ENCODE measurements at regions not wholly inside any gene's neighbourhood (a gene's known extent, or its start where the extent isn't known, plus 50 kb on each side); places are given as distances from the start of the nearest gene placed in this dataset.

DNA sequence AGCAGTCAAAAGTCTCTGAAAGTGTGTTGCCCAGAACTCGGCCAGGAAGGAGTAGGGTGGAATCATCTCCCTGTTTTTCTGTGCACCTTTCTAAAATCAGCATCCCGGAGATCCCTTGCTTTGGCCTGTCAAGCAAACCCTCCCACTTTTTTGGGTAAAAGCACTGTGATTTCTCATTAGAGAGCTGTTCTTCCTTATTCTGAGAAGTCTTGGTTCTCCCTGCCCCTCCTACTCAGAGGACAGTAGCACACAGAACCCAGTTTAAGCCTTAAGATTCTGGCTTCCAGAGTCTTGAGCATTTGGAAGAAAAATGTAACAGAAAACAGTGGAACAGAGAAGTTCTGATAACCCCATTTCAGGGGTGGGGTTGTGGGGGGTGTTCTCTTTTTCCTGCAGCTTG is 52.6 kb upstream of the KATNAL1 start:
- no peaks in the 10 kb centered on the region for H3K9me2 ChIP-seq (replicated peaks; ENCODE audit: low read length)
- DNase-seq (no peak), ATAC-seq (no peak)
- no peak overlapping the region for H2AFZ ChIP-seq (ENCODE audit: low read length)
- no peaks in the 10 kb centered on the region for H3F3A ChIP-seq (ENCODE audit: low read length, unreplicated experiment)
- H3K9ac ChIP-seq (ENCODE audit: low read length) = no peak overlapping the region
- H3K4me3 ChIP-seq (ENCODE audit: low read length) = no peak overlapping the region
- H3K9me3 ChIP-seq (ENCODE audit: low read length) = no peaks in the 10 kb centered on the region
- H3K27me3 ChIP-seq (ENCODE audit: low read length) = no peaks in the 10 kb centered on the region
- H3K79me2 ChIP-seq (ENCODE audit: low read length) = no peaks in the 10 kb centered on the region
- H4K20me1 ChIP-seq (ENCODE audit: low read length) = no peaks in the 10 kb centered on the region
- CTCF ChIA-PET = no interaction called here
- H3K4me1 ChIP-seq (ENCODE audit: insufficient read depth, low read length) = no peaks in the 10 kb centered on the region
- intact Hi-C loops (cut with micrococcal nuclease) = no loop called here
- H3K4me2 ChIP-seq (ENCODE audit: low read length) = no peak overlapping the region
- POLR2A ChIA-PET (ENCODE audit: unreplicated experiment) = no interaction called here
- H3K27ac ChIP-seq (ENCODE audit: low read length) = no peak overlapping the region
- no peaks in the 10 kb centered on the region for H3K36me3 ChIP-seq (ENCODE audit: low read depth, low read length)
- BruUV-seq (replicated peaks) = no TSS peak
- no peak for TF ChIP-seq EZH2phosphoT487 (IDR thresholded peaks at IDR 0.05; ENCODE audit: borderline replicate concordance, low read length)
- no peak for TF ChIP-seq EZH2 (IDR thresholded peaks at IDR 0.05; ENCODE audit: low read length, unreplicated experiment)
- TF ChIP-seq, protein P1, sequence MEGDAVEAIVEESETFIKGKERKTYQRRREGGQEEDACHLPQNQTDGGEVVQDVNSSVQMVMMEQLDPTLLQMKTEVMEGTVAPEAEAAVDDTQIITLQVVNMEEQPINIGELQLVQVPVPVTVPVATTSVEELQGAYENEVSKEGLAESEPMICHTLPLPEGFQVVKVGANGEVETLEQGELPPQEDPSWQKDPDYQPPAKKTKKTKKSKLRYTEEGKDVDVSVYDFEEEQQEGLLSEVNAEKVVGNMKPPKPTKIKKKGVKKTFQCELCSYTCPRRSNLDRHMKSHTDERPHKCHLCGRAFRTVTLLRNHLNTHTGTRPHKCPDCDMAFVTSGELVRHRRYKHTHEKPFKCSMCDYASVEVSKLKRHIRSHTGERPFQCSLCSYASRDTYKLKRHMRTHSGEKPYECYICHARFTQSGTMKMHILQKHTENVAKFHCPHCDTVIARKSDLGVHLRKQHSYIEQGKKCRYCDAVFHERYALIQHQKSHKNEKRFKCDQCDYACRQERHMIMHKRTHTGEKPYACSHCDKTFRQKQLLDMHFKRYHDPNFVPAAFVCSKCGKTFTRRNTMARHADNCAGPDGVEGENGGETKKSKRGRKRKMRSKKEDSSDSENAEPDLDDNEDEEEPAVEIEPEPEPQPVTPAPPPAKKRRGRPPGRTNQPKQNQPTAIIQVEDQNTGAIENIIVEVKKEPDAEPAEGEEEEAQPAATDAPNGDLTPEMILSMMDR (conservative IDR thresholded peaks at IDR 0.05; ENCODE audit: low read depth, low read length) = no peak

- H3K9me3 ChIP-seq (ENCODE audit: low read length) = no peaks in the 10 kb centered on the region
- no peak for DNase-seq
- no peaks in the 10 kb centered on the region for H3K27me3 ChIP-seq (ENCODE audit: low read length)
- no peaks in the 10 kb centered on the region for H3K36me3 ChIP-seq (ENCODE audit: low read depth, low read length)
- no peaks in the 10 kb centered on the region for H3K79me2 ChIP-seq (ENCODE audit: low read length)
- no peak overlapping the region for H3K9ac ChIP-seq (ENCODE audit: low read length)
- no peak overlapping the region for H3K27ac ChIP-seq (ENCODE audit: low read length)
- BruUV-seq (replicated peaks) = no TSS peak
- H3K4me1 ChIP-seq (ENCODE audit: insufficient read depth, low read length) = no peaks in the 10 kb centered on the region
- no peak overlapping the region for H2AFZ ChIP-seq (ENCODE audit: low read length)
- ATAC-seq = no peak
- no peak overlapping the region for H3K4me2 ChIP-seq (ENCODE audit: low read length)
- TF ChIP-seq EZH2phosphoT487 (IDR thresholded peaks at IDR 0.05; ENCODE audit: borderline replicate concordance, low read length) = no peak
- no peak for TF ChIP-seq EZH2 (IDR thresholded peaks at IDR 0.05; ENCODE audit: low read length, unreplicated experiment)
- ChIA-PET CTCF (no interaction called here), POLR2A (ENCODE audit: unreplicated experiment) (no interaction called here)
- intact Hi-C loops (cut with micrococcal nuclease) = no loop called here
- no peaks in the 10 kb centered on the region for H4K20me1 ChIP-seq (ENCODE audit: low read length)
- H3K9me2 ChIP-seq (replicated peaks; ENCODE audit: low read length) = no peaks in the 10 kb centered on the region
- no peaks in the 10 kb centered on the region for H3F3A ChIP-seq (ENCODE audit: low read length, unreplicated experiment)
- H3K4me3 ChIP-seq (ENCODE audit: low read length) = no peak overlapping the region
Measured at GRCh38 chr13:30360586-30360985, 53.2 kb upstream of the KATNAL1 start.

GRCh38 chr13:30362005-30362788 is 54.8 kb upstream of the KATNAL1 start:
- Histone ChIP-seq H3K9ac (ENCODE audit: low read length) (no peak overlapping the region), H3K4me1 (ENCODE audit: insufficient read depth, low read length) (no peaks in the 10 kb centered on the region), H3K27ac (ENCODE audit: low read length) (no peak overlapping the region), H3K4me2 (ENCODE audit: low read length) (no peak overlapping the region), H2AFZ (ENCODE audit: low read length) (no peak overlapping the region), H3K36me3 (ENCODE audit: low read depth, low read length) (no peaks in the 10 kb centered on the region), H4K20me1 (ENCODE audit: low read length) (no peaks in the 10 kb centered on the region), H3K9me2 (replicated peaks; ENCODE audit: low read length) (no peaks in the 10 kb centered on the region), H3K9me3 (ENCODE audit: low read length) (no peaks in the 10 kb centered on the region), H3K4me3 (ENCODE audit: low read length) (no peak overlapping the region), H3F3A (ENCODE audit: low read length, unreplicated experiment) (no peaks in the 10 kb centered on the region), H3K27me3 (ENCODE audit: low read length) (no peaks in the 10 kb centered on the region), H3K79me2 (ENCODE audit: low read length) (no peaks in the 10 kb centered on the region)
- DNase-seq = no peak
- BruUV-seq (replicated peaks) = no TSS peak
- TF ChIP-seq EZH2phosphoT487 (IDR thresholded peaks at IDR 0.05; ENCODE audit: borderline replicate concordance, low read length) = no peak
- no peak for TF ChIP-seq EZH2 (IDR thresholded peaks at IDR 0.05; ENCODE audit: low read length, unreplicated experiment)
- TF ChIP-seq, protein P1 (conservative IDR thresholded peaks at IDR 0.05; ENCODE audit: low read depth, low read length) = no peak
- ATAC-seq = no peak
- CTCF ChIA-PET = no interaction called here
- intact Hi-C loops (cut with micrococcal nuclease) = no loop called here
- POLR2A ChIA-PET (ENCODE audit: unreplicated experiment) = no interaction called here
